Keratinocyte (primary cell): ENCODE measurements at regions not wholly inside any gene's neighbourhood (a gene's known extent, or its start where the extent isn't known, plus 50 kb on each side); places are given as distances from the start of the nearest gene placed in this dataset.

ENCODE experiments used
- DNase-seq: peaks from one replicate; pipeline ENCODE4 v3.0.0-alpha.2; 2011; ENCODE audit warnings: low read depth, missing footprints, low spot score
- FAIRE-seq: peaks from 2 replicates; lab custom pipeline; 2011; peaks lifted over from hg19 to GRCh38; lab: Jason Lieb, UNC
- H2AFZ ChIP-seq: 2 replicates; pipeline ENCODE4 v1.6.0; 2012; ENCODE audit warnings: low read length, control low read depth, inconsistent platforms; ENCODE audit not compliant: control insufficient read depth
- H3K27ac ChIP-seq: 2 replicates; pipeline ENCODE4 v1.5.1; 2011; ENCODE audit warnings: low read length; ENCODE audit not compliant: control insufficient read depth, insufficient read depth
- H3K27me3 ChIP-seq: 3 replicates; pipeline ENCODE4 v1.6.0; 2011; ENCODE audit warnings: low read length; ENCODE audit not compliant: control insufficient read depth, insufficient read depth; ENCODE audit errors: extremely low read depth
- H3K36me3 ChIP-seq, 2 experiments: 2 replicates in 1 of 2; 3 replicates in 1 of 2; pipeline ENCODE4 v1.5.1; 2011; ENCODE audit warnings: low read length in 2 of 2, mild to moderate bottlenecking in 1 of 2; ENCODE audit not compliant: control insufficient read depth in 2 of 2, insufficient read depth in 2 of 2; ENCODE audit errors: extremely low read depth in 1 of 2
- H3K4me1 ChIP-seq: 3 replicates; pipeline ENCODE4 v1.5.1; 2011; ENCODE audit warnings: low read length; ENCODE audit not compliant: control insufficient read depth, insufficient read depth; ENCODE audit errors: extremely low read depth
- H3K4me2 ChIP-seq: 3 replicates; pipeline ENCODE4 v1.6.0; 2011; ENCODE audit warnings: low read depth, low read length; ENCODE audit not compliant: control insufficient read depth, insufficient read depth; ENCODE audit errors: extremely low read depth
- H3K4me3 ChIP-seq, 3 experiments: fragments of 200-600 bp in 1 of 3; sonication (generic) in 1 of 3; 2 replicates in 2 of 3; 3 replicates in 1 of 3; pipeline ENCODE4 v1.5.1; 2011 to 2016; ENCODE audit warnings: low read length in 3 of 3, mild to moderate bottlenecking in 3 of 3, control low read depth in 2 of 3, inconsistent platforms in 1 of 3, low read depth in 1 of 3, mixed read lengths in 1 of 3, mixed run types in 1 of 3, moderate library complexity in 1 of 3; ENCODE audit not compliant: control insufficient read depth in 2 of 3, insufficient read depth in 2 of 3; ENCODE audit errors: extremely low read depth in 1 of 3
- H3K79me2 ChIP-seq: 2 replicates; pipeline ENCODE4 v1.6.0; 2012; ENCODE audit warnings: low read length; ENCODE audit not compliant: control insufficient read depth, insufficient read depth
- H3K9ac ChIP-seq: 3 replicates; pipeline ENCODE4 v1.6.0; 2011; ENCODE audit warnings: low read length; ENCODE audit not compliant: control insufficient read depth, insufficient read depth; ENCODE audit errors: extremely low read depth
- H3K9me1 ChIP-seq: 3 replicates; pipeline ENCODE4 v1.6.0; 2011; ENCODE audit warnings: low read length; ENCODE audit not compliant: control insufficient read depth, insufficient read depth; ENCODE audit errors: extremely low read depth
- H3K9me3 ChIP-seq: 2 replicates; pipeline ENCODE4 v1.5.1; 2012; ENCODE audit warnings: low read depth, low read length; ENCODE audit not compliant: control insufficient read depth
- H4K20me1 ChIP-seq: 3 replicates; pipeline ENCODE4 v1.6.0; 2011; ENCODE audit warnings: low read length; ENCODE audit not compliant: control insufficient read depth, insufficient read depth; ENCODE audit errors: extremely low read depth
- CTCF ChIP-seq, 3 experiments: IDR thresholded peaks in 1 of 3; conservative IDR thresholded peaks in 1 of 3; optimal IDR thresholded peaks in 1 of 3; 2 replicates in 2 of 3; 3 replicates in 1 of 3; pipeline versions ENCODE3 to v1.5.1; 2011; ENCODE audit warnings: low read length in 3 of 3, mild to moderate bottlenecking in 3 of 3, moderate library complexity in 2 of 3, control low read depth in 1 of 3, inconsistent platforms in 1 of 3; ENCODE audit not compliant: insufficient read depth in 2 of 3; ENCODE audit errors: extremely low read depth in 1 of 3
- EZH2 ChIP-seq: IDR thresholded peaks from one replicate; pipeline ENCODE4 v1.6.1; 2012; ENCODE audit warnings: inconsistent platforms, mild to moderate bottlenecking, low read length, moderate library complexity
- dilution Hi-C: fragments of 300-500 bp; cut with MboI; formaldehyde crosslinking; loops from one replicate; pipeline ENCODE4 v1.7.0; 2020; ENCODE audit warnings: low sequenced_read_pairs; ENCODE audit not compliant: extremely low pct_ligation_motif_present

- Histone ChIP-seq H4K20me1 (no peaks in the 10 kb centered on the region), H2AFZ (no peak overlapping the region), H3K27me3 (no peaks in the 10 kb centered on the region), H3K4me2 (no peak overlapping the region), H3K4me1 (no peaks in the 10 kb centered on the region), H3K27ac (no peak overlapping the region), H3K9me3 (no peaks in the 10 kb centered on the region), H3K4me3 (no peak overlapping the region), H3K9me1 (no peaks in the 10 kb centered on the region), H3K36me3 (no peaks in the 10 kb centered on the region), H3K9ac (no peak overlapping the region), H3K79me2 (no peaks in the 10 kb centered on the region)
- TF ChIP-seq EZH2 (no peak), CTCF (optimal IDR thresholded peaks at IDR 0.05 in 1 of 3, IDR thresholded peaks at IDR 0.05 in 1 of 3, conservative IDR thresholded peaks at IDR 0.05 in 1 of 3; ENCODE audit: extremely low read depth in 1 of 3, insufficient read depth in 2 of 3, low read length in 3 of 3) (no peak)
- FAIRE-seq: no peak
- dilution Hi-C loops: no loop called here
- no peak for DNase-seq
Measured at GRCh38 chr4:182056866-182057265, 186.3 kb upstream of the TENM3 start.

GRCh38 chr4:182062458-182062857, 180.7 kb upstream of the TENM3 start:
- Histone ChIP-seq H3K36me3 (no peaks in the 10 kb centered on the region), H3K4me1 (peaks cover 11% of the 10 kb centered on the region), H3K27me3 (no peaks in the 10 kb centered on the region), H3K79me2 (no peaks in the 10 kb centered on the region), H3K9ac (no peak overlapping the region), H3K4me3 (no peak overlapping the region), H3K9me1 (no peaks in the 10 kb centered on the region), H3K27ac (peak overlapping the region; percentile 33), H3K4me2 (no peak overlapping the region), H4K20me1 (no peaks in the 10 kb centered on the region), H2AFZ (no peak overlapping the region), H3K9me3 (no peaks in the 10 kb centered on the region)
- no peak for DNase-seq
- FAIRE-seq: no peak
- dilution Hi-C loops: no loop called here
- TF ChIP-seq CTCF (optimal IDR thresholded peaks at IDR 0.05 in 1 of 3, IDR thresholded peaks at IDR 0.05 in 1 of 3, conservative IDR thresholded peaks at IDR 0.05 in 1 of 3; ENCODE audit: extremely low read depth in 1 of 3, insufficient read depth in 2 of 3, low read length in 3 of 3) (no peak), EZH2 (no peak)
